NCI-H1105 treated with DMSO at 0.1 percent for 48 hours (cell line): ENCODE measurements at regions not wholly inside any gene's neighbourhood (a gene's known extent, or its start where the extent isn't known, plus 50 kb on each side); places are given as distances from the start of the nearest gene placed in this dataset.

Experiments used
- DNase-seq: peaks from one replicate; lab custom pipeline; 2025; lab: John Stamatoyannopoulos, UW

GRCh38 chr12:90257927-90258624 lies 549.4 kb upstream of the ATP2B1 start:
- DNase-seq = no peak

- DNase-seq = no peak
Observed at GRCh38 chr12:90254796-90255195, 546.2 kb upstream of the ATP2B1 start.

DNA sequence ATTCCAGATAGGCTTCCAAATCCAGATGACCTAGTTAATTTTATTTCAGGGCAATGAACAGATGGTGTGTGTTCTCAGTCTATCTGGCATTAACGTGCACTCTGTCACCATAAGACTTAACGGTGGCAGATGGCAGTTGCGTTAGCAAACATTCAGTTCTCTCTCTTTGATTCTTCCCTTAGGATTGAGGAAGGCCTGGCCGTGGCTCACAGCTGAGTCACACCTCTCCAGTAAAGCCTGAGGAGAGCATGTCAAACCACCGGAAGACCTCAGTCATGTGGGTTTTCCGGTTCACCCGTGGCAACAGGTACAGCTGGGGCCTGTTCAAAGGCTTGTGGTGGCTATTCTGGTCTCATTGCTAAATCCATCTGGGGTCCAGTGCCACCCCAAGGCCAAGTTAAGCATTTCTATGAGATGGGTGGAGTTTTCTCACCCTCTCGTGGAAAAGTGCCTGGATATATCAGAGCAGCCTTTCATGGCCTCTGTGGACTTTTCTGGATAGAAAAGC lies 545.1 kb upstream of the ATP2B1 start:
- no peak for DNase-seq

GRCh38 chr12:90253136-90253535 lies 544.5 kb upstream of the ATP2B1 start:
- DNase-seq = no peak

DNA sequence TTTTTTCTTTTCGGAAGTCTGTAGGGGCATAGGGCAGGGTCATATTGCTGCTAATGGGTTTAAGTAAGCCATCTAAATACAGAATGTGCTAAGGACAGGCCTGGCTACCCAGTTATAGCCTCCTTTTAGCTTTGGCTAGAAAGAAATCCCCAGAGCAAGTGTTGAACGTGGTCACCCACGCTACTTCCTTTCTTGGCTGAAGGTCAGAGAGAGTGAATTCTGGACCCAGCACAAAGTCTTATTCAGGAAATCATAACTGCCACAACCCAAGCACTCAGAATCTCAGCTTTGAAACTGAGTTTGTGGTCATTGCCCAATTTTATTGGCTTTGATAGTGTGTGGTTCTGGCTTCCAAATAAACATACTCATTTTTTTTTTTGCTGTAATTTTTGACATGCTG lies 542.1 kb upstream of the ATP2B1 start:
- DNase-seq = no peak

GRCh38 chr12:90250042-90250441 lies 541.4 kb upstream of the ATP2B1 start:
- no peak for DNase-seq

GRCh38 chr12:90246688-90247087 lies 538.0 kb upstream of the ATP2B1 start:
- no peak for DNase-seq

DNA sequence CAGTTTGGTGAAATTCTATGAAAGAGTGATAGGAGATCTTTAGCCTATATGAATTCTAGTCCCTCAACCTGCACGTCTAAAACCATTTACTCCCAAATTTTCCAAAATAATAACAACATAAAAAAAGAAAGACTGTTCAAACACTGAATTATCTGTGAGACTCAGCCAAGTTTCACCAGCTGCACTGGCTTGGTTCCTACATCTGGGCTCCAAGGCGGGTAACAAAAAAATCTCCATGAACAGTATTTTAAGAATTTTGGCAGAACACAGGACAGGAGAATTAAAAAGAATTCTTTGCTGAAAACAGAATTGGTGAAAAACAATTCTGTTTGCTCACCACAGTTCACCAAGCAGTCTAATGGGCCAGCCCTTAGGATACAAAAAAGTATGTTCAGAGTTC lies 536.8 kb upstream of the ATP2B1 start:
- no peak for DNase-seq

DNA sequence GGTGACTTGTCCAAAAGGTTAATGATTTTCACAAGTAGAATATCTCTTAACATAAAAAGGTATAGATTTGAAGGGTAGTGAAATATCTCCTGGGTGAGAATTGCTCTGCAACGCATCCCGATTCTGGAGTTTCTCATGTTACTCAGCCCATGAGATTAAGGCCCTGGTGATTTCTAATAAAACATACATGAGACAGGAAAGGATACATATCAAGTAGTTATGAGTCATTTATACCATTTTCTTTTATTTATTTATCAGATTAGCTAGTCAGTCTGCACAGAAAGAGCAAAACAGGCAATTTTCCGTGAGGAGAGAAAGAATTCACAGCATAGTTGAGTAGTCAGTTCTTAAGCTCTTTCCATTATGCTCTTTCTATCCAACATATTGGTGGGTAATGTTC lies 535.6 kb upstream of the ATP2B1 start:
- DNase-seq = no peak

DNA sequence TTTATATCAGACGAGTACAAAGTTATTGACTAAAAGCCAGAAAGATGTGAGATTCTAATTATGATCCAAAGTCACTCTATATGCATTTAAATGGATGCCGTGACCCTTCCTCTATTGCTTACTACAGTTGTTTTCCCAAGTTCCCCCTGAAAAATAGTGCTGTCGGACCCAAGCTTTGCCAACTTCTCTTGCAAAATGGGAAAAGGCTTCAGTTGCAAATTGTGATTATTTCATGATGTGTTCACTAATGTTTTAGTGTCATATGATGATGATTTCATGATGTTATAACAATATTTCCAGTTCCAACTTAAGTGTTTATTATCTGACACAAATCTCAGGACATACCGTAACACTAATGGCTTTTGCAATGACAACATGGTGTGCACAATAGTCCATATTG lies 534.6 kb upstream of the ATP2B1 start:
- DNase-seq = no peak

GRCh38 chr12:90239732-90240260 lies 531.2 kb upstream of the ATP2B1 start:
- no peak for DNase-seq

DNA sequence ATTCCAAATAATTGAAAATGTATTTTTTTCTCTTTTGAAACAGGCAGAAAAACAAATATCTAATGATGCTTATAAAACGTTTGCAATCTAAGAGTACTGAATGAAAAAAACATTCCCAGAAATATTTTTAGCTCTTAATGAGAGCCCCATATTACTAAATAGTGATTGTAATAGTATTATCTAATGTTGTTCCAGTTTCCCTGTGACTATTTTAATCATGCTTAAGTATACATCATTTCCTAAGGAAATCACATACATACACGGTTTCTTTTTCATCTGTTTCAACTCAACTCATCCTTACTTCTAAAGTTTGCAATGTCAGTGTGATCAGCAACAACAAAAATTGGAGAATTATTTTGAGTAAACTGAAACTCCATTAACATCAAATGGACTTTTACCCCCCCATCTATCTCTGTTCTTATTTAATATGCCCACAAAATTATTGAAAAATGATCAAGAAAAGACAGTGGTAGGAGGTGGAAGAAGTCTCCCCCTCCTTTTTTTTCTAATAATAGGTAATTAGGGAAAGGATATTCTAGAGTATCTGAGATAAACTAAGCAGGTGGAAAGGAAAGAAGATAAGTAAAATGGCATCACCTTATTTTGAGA lies 530.1 kb upstream of the ATP2B1 start:
- DNase-seq = no peak

- DNase-seq = no peak
Observed at GRCh38 chr12:90237841-90238240, 529.2 kb upstream of the ATP2B1 start.

- no peak for DNase-seq
Observed at GRCh38 chr12:90235642-90236041, 527.0 kb upstream of the ATP2B1 start.

DNA sequence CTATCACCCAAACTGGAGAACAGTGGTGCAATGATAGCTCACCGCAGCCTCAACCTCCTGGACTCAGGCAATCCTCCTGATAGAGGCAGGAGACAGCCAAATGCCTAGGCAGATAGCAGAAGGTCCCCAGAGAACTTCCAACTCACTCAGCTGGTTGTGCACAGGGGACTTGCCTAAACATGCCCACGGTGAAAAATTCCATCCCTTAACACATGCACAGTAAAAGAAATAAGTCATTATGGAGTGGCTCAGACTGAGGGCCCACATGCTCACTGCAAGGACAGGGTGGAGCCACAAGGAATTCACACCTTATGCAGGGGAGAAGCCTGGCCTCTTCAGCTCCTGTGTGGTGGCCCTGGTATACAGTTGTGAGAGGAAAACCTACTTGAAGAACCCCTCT lies 525.8 kb upstream of the ATP2B1 start:
- no peak for DNase-seq

GRCh38 chr12:90233168-90234100 lies 524.8 kb upstream of the ATP2B1 start:
- DNase-seq = no peak

- no peak for DNase-seq
Observed at GRCh38 chr12:90229407-90230170, 521.0 kb upstream of the ATP2B1 start.

DNA sequence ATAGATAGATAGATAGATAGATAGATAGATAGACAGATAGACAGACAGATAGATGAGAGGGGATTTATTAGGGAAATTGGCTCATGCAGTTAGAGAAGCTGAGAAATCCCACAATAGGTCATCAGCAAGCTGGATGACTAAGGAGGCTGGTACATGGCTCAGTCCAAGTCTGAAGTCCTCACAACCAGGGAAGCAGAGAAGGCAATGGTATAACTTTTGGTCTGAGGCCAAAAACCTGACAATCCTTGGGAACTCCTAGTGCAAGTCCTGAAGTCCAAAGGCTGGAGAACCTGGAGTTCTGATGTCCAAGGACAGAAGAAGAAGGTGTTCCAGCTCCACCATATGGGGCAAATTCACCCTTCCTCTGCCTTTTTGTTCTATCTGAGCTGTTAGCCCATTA lies 517.6 kb upstream of the ATP2B1 start:
- DNase-seq = no peak

GRCh38 chr12:90216815-90217214 lies 508.2 kb upstream of the ATP2B1 start:
- DNase-seq = no peak

GRCh38 chr12:90216020-90216552 lies 507.4 kb upstream of the ATP2B1 start:
- DNase-seq = no peak

- DNase-seq = no peak
Observed at GRCh38 chr12:90211017-90211416, 502.4 kb upstream of the ATP2B1 start.
